CD8-positive, alpha-beta memory T cell (primary cell): ENCODE measurements at regions not wholly inside any gene's neighbourhood (a gene's known extent, or its start where the extent isn't known, plus 50 kb on each side); places are given as distances from the start of the nearest gene placed in this dataset.

ENCODE experiments used
- CTCF ChIA-PET: fragments of 350-600 bp; sonication (Branson Sonifier 250); formaldehyde crosslinking; loops from one replicate; lab custom pipeline; 2021; ENCODE audit warnings: antibody characterized with exemption; lab: Charles Lee
- POLR2A ChIA-PET: fragments of 350-600 bp; sonication (Branson Sonifier 250); formaldehyde crosslinking; loops from one replicate; lab custom pipeline; 2021; ENCODE audit warnings: antibody characterized with exemption; lab: Charles Lee
- DNase-seq, 5 donors: peaks; one replicate each; pipeline versions ENCODE4 v3.0.0 to v3.0.0-alpha.2; 2020 to 2022; ENCODE audit warnings: mixed read lengths in 1 of 5
- H3K27ac ChIP-seq: one replicate; pipeline ENCODE4 v1.7.0; 2013; ENCODE audit warnings: low read depth, mild to moderate bottlenecking, low read length, moderate library complexity
- H3K27me3 ChIP-seq: 2 replicates; pipeline ENCODE4 v1.7.0; 2013; ENCODE audit warnings: low read length, mild to moderate bottlenecking; ENCODE audit not compliant: insufficient read depth, poor library complexity, severe bottlenecking
- H3K36me3 ChIP-seq: 2 replicates; pipeline ENCODE4 v1.7.0; 2013; ENCODE audit warnings: mild to moderate bottlenecking, low read length, moderate library complexity; ENCODE audit not compliant: insufficient read depth
- H3K4me1 ChIP-seq: 2 replicates; pipeline ENCODE4 v1.7.0; 2013; ENCODE audit warnings: mild to moderate bottlenecking, low read length, moderate library complexity; ENCODE audit not compliant: insufficient read depth
- H3K4me3 ChIP-seq: 2 replicates; pipeline ENCODE4 v1.7.0; 2013; ENCODE audit warnings: mild to moderate bottlenecking, low read length
- H3K9me3 ChIP-seq: 2 replicates; pipeline ENCODE4 v1.7.0; 2013; ENCODE audit warnings: mild to moderate bottlenecking, low read length
- H3K27ac Mint-ChIP-seq, 8 donors: one replicate each; pipeline ENCODE4 v1.8.0; 2020 to 2021; ENCODE audit warnings: mixed read lengths in 8 of 8, mild to moderate bottlenecking in 6 of 8, inconsistent platforms in 3 of 8, moderate library complexity in 3 of 8
- H3K27me3 Mint-ChIP-seq, 2 donors: one replicate each; pipeline ENCODE4 v1.8.0; 2020 to 2021; ENCODE audit warnings: mixed read lengths in 2 of 2, mild to moderate bottlenecking in 1 of 2, moderate library complexity in 1 of 2
- H3K36me3 Mint-ChIP-seq, 3 donors: one replicate each; pipeline ENCODE4 v1.8.0; 2020 to 2021; ENCODE audit warnings: mixed read lengths in 3 of 3, inconsistent platforms in 1 of 3, mild to moderate bottlenecking in 1 of 3
- H3K4me1 Mint-ChIP-seq, 3 donors: one replicate each; pipeline ENCODE4 v1.8.0; 2020 to 2021; ENCODE audit warnings: mixed read lengths in 3 of 3, inconsistent platforms in 1 of 3, mild to moderate bottlenecking in 1 of 3
- H3K4me3 Mint-ChIP-seq, 7 donors: one replicate each; pipeline ENCODE4 v1.8.0; 2020 to 2021; ENCODE audit warnings: mixed read lengths in 7 of 7, mild to moderate bottlenecking in 6 of 7, moderate library complexity in 4 of 7, inconsistent platforms in 2 of 7
- H3K9me3 Mint-ChIP-seq, 5 donors: one replicate each; pipeline ENCODE4 v1.8.0; 2020 to 2022; ENCODE audit warnings: mixed read lengths in 5 of 5, mild to moderate bottlenecking in 3 of 5, moderate library complexity in 2 of 5, inconsistent platforms in 1 of 5

GRCh38 chrY:12469081-12469480 lies 231.9 kb upstream of the USP9Y start:
- POLR2A ChIA-PET = no interaction called here
- no peak overlapping the region for H3K4me3 ChIP-seq
- no peaks in the 10 kb centered on the region for H3K4me1 ChIP-seq
- no peaks in the 10 kb centered on the region for H3K4me1 Mint-ChIP-seq
- H3K4me3 Mint-ChIP-seq = no peak overlapping the region
- no peaks in the 10 kb centered on the region for H3K36me3 Mint-ChIP-seq
- no peaks in the 10 kb centered on the region for H3K36me3 ChIP-seq
- no peak for DNase-seq
- H3K27me3 ChIP-seq = no peaks in the 10 kb centered on the region
- no peaks in the 10 kb centered on the region for H3K27me3 Mint-ChIP-seq
- H3K9me3 Mint-ChIP-seq = no peaks in the 10 kb centered on the region
- CTCF ChIA-PET = no interaction called here
- H3K27ac ChIP-seq = no peak overlapping the region
- no peak overlapping the region for H3K27ac Mint-ChIP-seq
- no peaks in the 10 kb centered on the region for H3K9me3 ChIP-seq

DNA sequence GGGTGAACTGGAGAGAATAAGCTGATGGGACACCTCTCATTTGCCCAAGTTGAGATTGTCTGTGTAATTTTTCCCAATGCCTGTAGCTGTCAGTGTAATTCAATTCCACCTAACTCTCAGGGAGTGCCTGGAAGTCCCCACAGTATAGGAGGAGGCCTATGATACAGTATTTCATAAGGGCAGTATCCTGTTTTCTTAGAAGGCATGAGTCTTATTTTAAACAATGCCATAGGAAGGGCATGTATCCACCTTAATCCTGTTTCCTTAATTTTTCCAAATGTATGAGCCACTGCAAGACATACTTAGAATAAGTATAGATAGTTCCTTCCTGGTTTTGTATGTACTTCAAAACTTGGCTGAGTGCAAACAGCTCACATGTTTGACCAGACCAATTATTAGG lies 226.6 kb upstream of the USP9Y start:
- H3K27ac ChIP-seq = no peak overlapping the region
- Mint-ChIP-seq H3K4me1 (peaks cover 0 to 4% (median 0%) of the 10 kb centered on the region in 3 donors), H3K9me3 (no peaks in the 10 kb centered on the region), H3K27ac (no peak overlapping the region), H3K27me3 (no peaks in the 10 kb centered on the region), H3K4me3 (no peak overlapping the region), H3K36me3 (no peaks in the 10 kb centered on the region)
- no peaks in the 10 kb centered on the region for H3K27me3 ChIP-seq
- no peak overlapping the region for H3K4me3 ChIP-seq
- H3K4me1 ChIP-seq = no peaks in the 10 kb centered on the region
- no peaks in the 10 kb centered on the region for H3K36me3 ChIP-seq
- CTCF ChIA-PET = no interaction called here
- no peak for DNase-seq
- H3K9me3 ChIP-seq = no peaks in the 10 kb centered on the region
- POLR2A ChIA-PET = no interaction called here

GRCh38 chrY:12479382-12479781 lies 221.6 kb upstream of the USP9Y start:
- Mint-ChIP-seq H3K27me3 (no peaks in the 10 kb centered on the region), H3K4me1 (peaks cover 0 to 8% (median 0%) of the 10 kb centered on the region in 3 donors), H3K9me3 (no peaks in the 10 kb centered on the region), H3K36me3 (no peaks in the 10 kb centered on the region), H3K27ac (no peak overlapping the region), H3K4me3 (peak overlapping the region in 1 of 7 donors; percentile 15)
- Histone ChIP-seq H3K4me3 (no peak overlapping the region), H3K27me3 (no peaks in the 10 kb centered on the region), H3K36me3 (no peaks in the 10 kb centered on the region), H3K9me3 (no peaks in the 10 kb centered on the region), H3K4me1 (no peaks in the 10 kb centered on the region), H3K27ac (no peak overlapping the region)
- POLR2A ChIA-PET = no interaction called here
- DNase-seq = peak in 3 of 5 donors; percentile 3 to 58 (median 22)
- CTCF ChIA-PET = interaction anchor here (2.5 kb wide), 1 partner anchor 142 kb away, joined by 14 read pairs; no protein-coding TSS in a partner anchor

- CTCF ChIA-PET = no interaction called here
These were observed 217.6 kb upstream of the USP9Y start for GRCh38 chrY:12483394-12483793.

DNA sequence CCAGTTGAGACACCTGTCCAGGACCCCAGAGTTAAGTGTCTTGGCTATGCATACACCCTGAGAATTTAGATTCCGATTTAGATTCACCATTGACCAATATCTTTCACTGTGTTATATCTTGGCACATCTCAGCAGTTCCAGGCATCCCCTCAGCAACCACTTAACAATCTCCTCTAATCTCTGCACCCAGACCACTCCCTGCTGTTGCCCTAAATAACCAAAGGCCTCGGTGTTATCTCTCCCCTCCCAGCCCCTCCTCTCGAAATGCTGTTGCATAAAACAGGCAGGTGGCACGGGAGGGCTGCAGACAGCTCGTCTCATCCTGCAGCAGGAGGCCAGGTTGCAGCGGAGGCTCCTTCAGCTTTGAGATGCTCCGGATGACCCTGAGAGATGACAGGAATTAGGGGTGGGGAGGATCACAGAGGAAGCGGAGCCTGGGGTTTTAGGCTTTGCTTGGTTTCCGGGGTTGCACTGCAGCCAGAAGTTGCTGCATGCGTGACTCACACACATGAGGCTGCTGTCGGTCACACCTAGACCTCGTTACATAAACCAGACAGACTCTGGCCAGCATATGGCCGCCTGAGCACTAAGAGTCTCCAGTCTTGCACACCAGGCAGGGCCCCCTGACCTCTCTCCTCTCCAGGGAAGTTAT lies 210.3 kb upstream of the USP9Y start:
- Mint-ChIP-seq H3K36me3 (no peaks in the 10 kb centered on the region), H3K9me3 (no peaks in the 10 kb centered on the region), H3K4me1 (peaks cover 0 to 4% (median 0%) of the 10 kb centered on the region in 3 donors), H3K4me3 (peak overlapping the region in 1 of 7 donors; percentile 4), H3K27ac (peak overlapping the region in 2 of 8 donors; percentile 10 to 89), H3K27me3 (no peaks in the 10 kb centered on the region)
- ChIA-PET CTCF (no interaction called here), POLR2A (no interaction called here)
- no peak overlapping the region for H3K27ac ChIP-seq
- peak in 3 of 5 donors; percentile 1 to 46 (median 9) for DNase-seq
- no peaks in the 10 kb centered on the region for H3K9me3 ChIP-seq
- no peak overlapping the region for H3K4me3 ChIP-seq
- H3K36me3 ChIP-seq = no peaks in the 10 kb centered on the region
- H3K4me1 ChIP-seq = no peaks in the 10 kb centered on the region
- no peaks in the 10 kb centered on the region for H3K27me3 ChIP-seq

More at GRCh38 chrY:12483394-12483793, 217.6 kb upstream of the USP9Y start:
- no peaks in the 10 kb centered on the region for H3K27me3 Mint-ChIP-seq
- H3K4me3 Mint-ChIP-seq = no peak overlapping the region
- Histone ChIP-seq H3K4me3 (no peak overlapping the region), H3K36me3 (no peaks in the 10 kb centered on the region), H3K9me3 (no peaks in the 10 kb centered on the region), H3K27ac (no peak overlapping the region), H3K27me3 (no peaks in the 10 kb centered on the region), H3K4me1 (no peaks in the 10 kb centered on the region)
- no peak for DNase-seq
- H3K9me3 Mint-ChIP-seq = no peaks in the 10 kb centered on the region
- no peaks in the 10 kb centered on the region for H3K36me3 Mint-ChIP-seq
- POLR2A ChIA-PET = no interaction called here
- H3K27ac Mint-ChIP-seq = no peak overlapping the region
- peaks cover 0 to 11% (median 0%) of the 10 kb centered on the region in 3 donors for H3K4me1 Mint-ChIP-seq

DNA sequence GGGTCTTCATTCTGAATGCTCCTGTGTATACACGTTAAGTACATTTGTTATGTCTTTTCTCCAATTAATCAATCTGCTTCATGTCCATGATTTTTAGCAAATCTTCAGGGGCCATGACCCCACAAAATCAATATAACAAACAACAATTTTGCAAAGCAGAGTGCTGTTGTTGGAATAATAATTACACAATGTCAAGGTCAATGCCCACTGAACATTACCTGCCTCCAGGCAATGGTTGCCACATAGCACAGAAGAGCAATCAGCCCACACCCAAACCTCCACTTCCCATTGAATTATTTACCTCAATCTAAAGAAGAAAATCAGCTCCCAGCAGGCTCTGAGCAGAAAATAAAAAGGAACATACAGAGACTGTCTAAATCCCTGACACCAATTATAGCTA lies 208.8 kb upstream of the USP9Y start:
- H3K4me1 Mint-ChIP-seq = peaks cover 0 to 4% (median 0%) of the 10 kb centered on the region in 3 donors
- CTCF ChIA-PET = no interaction called here
- H3K9me3 Mint-ChIP-seq = no peaks in the 10 kb centered on the region
- H3K4me3 Mint-ChIP-seq = no peak overlapping the region
- POLR2A ChIA-PET = no interaction called here
- no peaks in the 10 kb centered on the region for H3K27me3 ChIP-seq
- no peak for DNase-seq
- no peak overlapping the region for H3K4me3 ChIP-seq
- no peak overlapping the region for H3K27ac ChIP-seq
- H3K36me3 Mint-ChIP-seq = no peaks in the 10 kb centered on the region
- H3K27ac Mint-ChIP-seq = peak overlapping the region in 1 of 8 donors; percentile 11
- no peaks in the 10 kb centered on the region for H3K9me3 ChIP-seq
- H3K36me3 ChIP-seq = no peaks in the 10 kb centered on the region
- H3K4me1 ChIP-seq = no peaks in the 10 kb centered on the region
- no peaks in the 10 kb centered on the region for H3K27me3 Mint-ChIP-seq

DNA sequence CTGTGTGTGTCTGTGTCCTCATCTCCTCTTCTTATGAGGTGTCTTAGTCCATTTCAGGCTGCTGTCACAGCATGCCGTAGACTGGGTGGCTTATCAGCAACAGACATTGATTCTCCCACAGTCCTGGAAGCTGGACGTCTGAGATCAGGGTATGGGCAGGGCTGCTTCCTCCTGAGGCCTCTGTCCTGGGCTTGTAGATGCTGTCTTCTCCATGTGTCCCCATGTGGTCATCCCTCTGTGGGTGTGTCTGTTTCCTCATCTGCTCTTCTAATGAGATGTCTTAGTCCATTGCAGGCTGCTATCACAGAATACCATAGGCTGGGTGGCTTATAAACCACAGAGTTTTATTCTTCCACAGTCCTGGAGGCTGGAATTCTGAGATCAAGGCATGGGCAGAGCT lies 205.0 kb upstream of the USP9Y start:
- no peaks in the 10 kb centered on the region for H3K9me3 Mint-ChIP-seq
- ChIA-PET POLR2A (no interaction called here), CTCF (no interaction called here)
- no peak overlapping the region for H3K4me3 ChIP-seq
- H3K9me3 ChIP-seq = no peaks in the 10 kb centered on the region
- no peaks in the 10 kb centered on the region for H3K36me3 Mint-ChIP-seq
- no peaks in the 10 kb centered on the region for H3K36me3 ChIP-seq
- H3K4me1 Mint-ChIP-seq = peaks cover 0 to 4% (median 0%) of the 10 kb centered on the region in 3 donors
- no peaks in the 10 kb centered on the region for H3K27me3 Mint-ChIP-seq
- H3K4me3 Mint-ChIP-seq = no peak overlapping the region
- no peak overlapping the region for H3K27ac Mint-ChIP-seq
- H3K27me3 ChIP-seq = no peaks in the 10 kb centered on the region
- no peaks in the 10 kb centered on the region for H3K4me1 ChIP-seq
- DNase-seq = no peak
- no peak overlapping the region for H3K27ac ChIP-seq

DNA sequence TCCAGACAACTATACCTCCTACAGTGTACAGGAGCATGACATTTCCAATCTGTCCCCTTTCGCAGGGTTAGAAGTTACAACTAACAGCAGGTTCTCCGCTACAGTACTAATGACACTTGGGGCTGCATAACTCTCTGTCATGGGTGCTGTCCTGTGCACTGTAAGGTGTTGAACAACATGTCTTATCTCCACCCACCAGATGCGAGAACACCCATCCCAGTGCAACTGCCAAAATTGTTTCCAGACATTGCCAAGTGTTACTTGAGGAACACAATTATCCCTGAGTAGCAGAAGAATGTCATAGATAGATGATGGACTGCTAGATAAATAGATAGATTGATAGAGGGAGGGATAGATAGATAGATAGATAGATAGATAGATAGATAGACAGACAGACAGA lies 200.9 kb upstream of the USP9Y start:
- H3K4me1 Mint-ChIP-seq = peaks cover 0 to 4% (median 0%) of the 10 kb centered on the region in 3 donors
- Histone ChIP-seq H3K9me3 (no peaks in the 10 kb centered on the region), H3K4me1 (no peaks in the 10 kb centered on the region), H3K27me3 (no peaks in the 10 kb centered on the region), H3K4me3 (no peak overlapping the region), H3K27ac (no peak overlapping the region), H3K36me3 (no peaks in the 10 kb centered on the region)
- no peak overlapping the region for H3K27ac Mint-ChIP-seq
- H3K27me3 Mint-ChIP-seq = no peaks in the 10 kb centered on the region
- POLR2A ChIA-PET = no interaction called here
- H3K36me3 Mint-ChIP-seq = no peaks in the 10 kb centered on the region
- H3K9me3 Mint-ChIP-seq = no peaks in the 10 kb centered on the region
- CTCF ChIA-PET = no interaction called here
- no peak for DNase-seq
- no peak overlapping the region for H3K4me3 Mint-ChIP-seq
